Parathyroid adenoma (tissue), 2 donors: ENCODE measurements at regions not wholly inside any gene's neighbourhood (a gene's known extent, or its start where the extent isn't known, plus 50 kb on each side); places are given as distances from the start of the nearest gene placed in this dataset.

Source experiments
- H2AFZ ChIP-seq: fragments of 300-600 bp; sonication (generic); one replicate; pipeline ENCODE4 v1.7.0; 2017; ENCODE audit warnings: antibody characterized with exemption, mild to moderate bottlenecking
- H3K27ac ChIP-seq: fragments of 300-600 bp; sonication (generic); one replicate; pipeline ENCODE4 v1.7.0; 2017
- H3K27me3 ChIP-seq: fragments of 300-600 bp; sonication (generic); one replicate; pipeline ENCODE4 v1.7.0; 2017; ENCODE audit warnings: low read length; ENCODE audit not compliant: control insufficient read depth, insufficient read depth
- H3K36me3 ChIP-seq: fragments of 300-600 bp; sonication (generic); one replicate; pipeline ENCODE4 v1.7.0; 2017; ENCODE audit warnings: low read length; ENCODE audit not compliant: control insufficient read depth, insufficient read depth
- H3K4me1 ChIP-seq: fragments of 300-600 bp; sonication (generic); one replicate; pipeline ENCODE4 v1.7.0; 2017; ENCODE audit warnings: control low read depth
- H3K4me2 ChIP-seq: fragments of 300-600 bp; sonication (generic); one replicate; pipeline ENCODE4 v1.7.0; 2017; ENCODE audit warnings: low read length
- H3K4me3 ChIP-seq: fragments of 300-600 bp; sonication (generic); one replicate; pipeline ENCODE4 v1.7.0; 2017; ENCODE audit warnings: low read depth, low read length
- H3K79me2 ChIP-seq: fragments of 300-600 bp; sonication (generic); one replicate; pipeline ENCODE4 v1.7.0; 2017; ENCODE audit warnings: control low read depth
- H3K9ac ChIP-seq: fragments of 300-600 bp; sonication (generic); one replicate; pipeline ENCODE4 v1.7.0; 2017; ENCODE audit warnings: mild to moderate bottlenecking
- H3K9me3 ChIP-seq: fragments of 300-600 bp; sonication (generic); one replicate; pipeline ENCODE4 v1.7.0; 2017; ENCODE audit warnings: low read length; ENCODE audit not compliant: control insufficient read depth
- TF ChIP-seq, protein P1 (sequence below): fragments of 300-600 bp; sonication (generic); IDR thresholded peaks from one replicate; pipeline ENCODE4 v1.7.0; 2017; ENCODE audit warnings: antibody characterized with exemption, mild to moderate bottlenecking
- donor health status: primary hyperparathyroidism.

DNA sequence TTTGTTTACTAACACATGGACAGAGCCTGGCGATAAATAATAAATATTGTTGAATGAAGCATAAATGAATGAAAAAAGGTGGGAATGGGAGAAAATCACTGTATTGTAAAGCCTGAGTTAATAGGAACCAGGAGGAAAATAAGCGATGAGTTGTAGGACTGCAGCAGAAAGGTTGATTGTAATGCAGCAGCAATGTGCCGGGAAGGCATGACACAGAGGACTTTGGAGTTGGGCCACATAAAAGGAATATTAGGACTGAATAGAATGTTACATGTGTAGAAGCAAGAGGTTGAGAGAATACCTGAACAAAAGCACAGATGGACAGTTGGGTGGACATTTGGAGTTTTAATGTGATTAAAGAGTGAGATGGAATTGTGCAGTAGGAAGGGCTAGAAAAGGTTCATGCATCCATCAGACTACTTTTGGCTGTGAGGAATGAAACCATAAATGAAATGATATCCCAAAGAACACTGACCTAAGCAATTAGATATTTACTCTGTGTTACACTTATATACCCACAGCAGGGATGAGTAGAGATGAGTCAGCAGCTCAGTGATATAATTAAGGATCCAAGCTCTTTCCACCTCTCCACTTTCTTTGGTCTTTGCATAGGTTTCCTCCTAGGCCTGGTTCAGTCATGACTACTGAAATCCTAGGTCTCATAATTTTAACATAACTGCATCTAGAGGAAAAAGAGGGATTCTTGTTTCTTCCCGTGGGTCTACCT is 55.4 kb downstream of the CCER1 start:
- TF ChIP-seq, protein P1, sequence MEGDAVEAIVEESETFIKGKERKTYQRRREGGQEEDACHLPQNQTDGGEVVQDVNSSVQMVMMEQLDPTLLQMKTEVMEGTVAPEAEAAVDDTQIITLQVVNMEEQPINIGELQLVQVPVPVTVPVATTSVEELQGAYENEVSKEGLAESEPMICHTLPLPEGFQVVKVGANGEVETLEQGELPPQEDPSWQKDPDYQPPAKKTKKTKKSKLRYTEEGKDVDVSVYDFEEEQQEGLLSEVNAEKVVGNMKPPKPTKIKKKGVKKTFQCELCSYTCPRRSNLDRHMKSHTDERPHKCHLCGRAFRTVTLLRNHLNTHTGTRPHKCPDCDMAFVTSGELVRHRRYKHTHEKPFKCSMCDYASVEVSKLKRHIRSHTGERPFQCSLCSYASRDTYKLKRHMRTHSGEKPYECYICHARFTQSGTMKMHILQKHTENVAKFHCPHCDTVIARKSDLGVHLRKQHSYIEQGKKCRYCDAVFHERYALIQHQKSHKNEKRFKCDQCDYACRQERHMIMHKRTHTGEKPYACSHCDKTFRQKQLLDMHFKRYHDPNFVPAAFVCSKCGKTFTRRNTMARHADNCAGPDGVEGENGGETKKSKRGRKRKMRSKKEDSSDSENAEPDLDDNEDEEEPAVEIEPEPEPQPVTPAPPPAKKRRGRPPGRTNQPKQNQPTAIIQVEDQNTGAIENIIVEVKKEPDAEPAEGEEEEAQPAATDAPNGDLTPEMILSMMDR = no peak
- no peak overlapping the region for H3K9ac ChIP-seq
- H3K4me2 ChIP-seq = no peak overlapping the region
- H3K36me3 ChIP-seq = no peaks in the 10 kb centered on the region
- no peaks in the 10 kb centered on the region for H3K27me3 ChIP-seq
- no peaks in the 10 kb centered on the region for H3K9me3 ChIP-seq
- no peak overlapping the region for H3K27ac ChIP-seq
- no peaks in the 10 kb centered on the region for H3K79me2 ChIP-seq
- no peak overlapping the region for H2AFZ ChIP-seq
- no peak overlapping the region for H3K4me3 ChIP-seq
- no peaks in the 10 kb centered on the region for H3K4me1 ChIP-seq

DNA sequence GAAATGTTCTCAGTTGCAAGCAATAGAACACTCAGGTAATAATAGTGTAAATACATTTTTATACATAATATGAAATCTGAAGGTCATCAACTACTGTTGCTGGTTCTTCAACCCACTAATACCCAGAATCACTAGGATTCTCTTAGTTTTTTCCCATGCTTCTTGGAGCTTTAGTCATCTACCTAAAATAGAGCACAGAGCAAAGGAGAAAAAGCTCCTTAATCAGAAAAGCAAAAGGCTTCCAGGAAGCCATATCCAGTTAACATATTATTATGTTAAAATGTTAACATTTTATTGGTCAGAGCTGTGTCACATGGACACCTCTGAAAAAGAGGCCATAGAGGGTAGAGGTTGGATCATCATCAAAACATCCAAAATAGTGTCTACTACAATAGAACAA is 57.0 kb downstream of the CCER1 start:
- TF ChIP-seq, protein P1 = no peak
- no peaks in the 10 kb centered on the region for H3K79me2 ChIP-seq
- no peak overlapping the region for H3K4me3 ChIP-seq
- no peak overlapping the region for H2AFZ ChIP-seq
- H3K36me3 ChIP-seq = no peaks in the 10 kb centered on the region
- H3K9me3 ChIP-seq = no peaks in the 10 kb centered on the region
- no peaks in the 10 kb centered on the region for H3K4me1 ChIP-seq
- no peaks in the 10 kb centered on the region for H3K27me3 ChIP-seq
- H3K9ac ChIP-seq = no peak overlapping the region
- no peak overlapping the region for H3K27ac ChIP-seq
- H3K4me2 ChIP-seq = no peak overlapping the region

DNA sequence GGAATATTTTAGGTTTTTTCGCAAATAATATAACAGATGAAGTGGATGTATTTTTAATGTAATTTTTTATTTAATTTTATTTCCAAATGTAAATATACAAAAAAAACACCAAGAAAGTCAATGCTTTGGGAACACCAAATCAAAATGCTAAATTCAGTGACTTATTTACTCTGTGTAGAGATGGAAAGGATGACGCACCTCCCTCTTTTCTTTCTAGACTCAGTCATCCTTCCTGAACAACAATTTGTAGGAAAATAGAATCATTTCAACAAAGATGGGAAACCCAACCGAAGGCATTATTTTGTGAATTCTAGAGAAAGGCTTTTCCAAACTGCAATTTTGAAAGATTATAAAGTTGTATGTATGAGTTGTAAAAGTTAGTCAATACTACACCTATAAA is 57.7 kb downstream of the CCER1 start:
- no peak overlapping the region for H3K27ac ChIP-seq
- no peaks in the 10 kb centered on the region for H3K36me3 ChIP-seq
- TF ChIP-seq, protein P1 = no peak
- H3K79me2 ChIP-seq = no peaks in the 10 kb centered on the region
- no peak overlapping the region for H2AFZ ChIP-seq
- no peaks in the 10 kb centered on the region for H3K4me1 ChIP-seq
- H3K9me3 ChIP-seq = no peaks in the 10 kb centered on the region
- H3K4me3 ChIP-seq = no peak overlapping the region
- no peak overlapping the region for H3K4me2 ChIP-seq
- no peaks in the 10 kb centered on the region for H3K27me3 ChIP-seq
- no peak overlapping the region for H3K9ac ChIP-seq

DNA sequence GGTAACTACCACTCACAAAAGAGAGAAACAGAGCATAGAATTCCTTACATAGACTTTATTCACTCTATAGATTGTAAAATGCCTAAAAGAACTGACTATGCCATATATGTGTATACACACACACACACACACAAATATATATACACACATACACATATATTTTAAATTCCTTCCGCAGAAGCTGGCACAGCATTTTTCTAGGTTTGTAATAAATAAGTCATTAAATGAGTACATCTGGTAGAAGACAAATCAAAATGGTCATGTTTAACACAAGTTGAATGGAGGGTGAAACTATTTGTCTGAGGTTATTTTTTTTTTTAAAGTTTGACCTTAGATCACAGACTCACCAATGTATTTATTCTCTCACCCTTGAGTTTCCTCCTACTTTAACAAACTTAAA is 58.2 kb downstream of the CCER1 start:
- TF ChIP-seq, protein P1 = no peak
- Histone ChIP-seq H3K4me3 (no peak overlapping the region), H3K27me3 (no peaks in the 10 kb centered on the region), H3K27ac (no peak overlapping the region), H2AFZ (no peak overlapping the region), H3K79me2 (no peaks in the 10 kb centered on the region), H3K4me2 (no peak overlapping the region), H3K36me3 (no peaks in the 10 kb centered on the region), H3K9me3 (no peaks in the 10 kb centered on the region), H3K4me1 (no peaks in the 10 kb centered on the region), H3K9ac (no peak overlapping the region)

DNA sequence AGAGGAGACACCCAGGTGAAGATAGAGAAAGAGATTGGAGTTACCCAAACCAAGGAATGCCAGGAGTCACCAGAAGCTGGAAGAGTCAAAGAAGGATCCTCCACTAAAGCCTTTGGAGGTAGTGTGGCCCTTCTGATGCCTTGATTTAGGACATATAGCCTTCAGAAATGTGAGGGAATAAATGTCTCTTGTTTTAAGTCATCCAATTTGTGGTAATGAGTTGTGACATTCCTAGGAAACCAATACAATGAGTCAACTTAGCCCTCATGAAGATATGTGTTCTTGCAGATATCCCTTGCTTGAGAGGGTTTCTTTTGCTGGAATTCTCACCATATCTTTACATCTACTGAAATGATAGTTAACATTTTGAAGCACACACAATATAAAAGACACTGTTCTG is 58.8 kb downstream of the CCER1 start:
- Histone ChIP-seq H2AFZ (no peak overlapping the region), H3K27me3 (no peaks in the 10 kb centered on the region), H3K9me3 (no peaks in the 10 kb centered on the region), H3K36me3 (no peaks in the 10 kb centered on the region), H3K4me3 (no peak overlapping the region), H3K9ac (no peak overlapping the region), H3K4me1 (no peaks in the 10 kb centered on the region), H3K4me2 (no peak overlapping the region), H3K79me2 (no peaks in the 10 kb centered on the region), H3K27ac (no peak overlapping the region)
- TF ChIP-seq, protein P1 = no peak
